ENCODE measurements at regions not wholly inside any gene's neighbourhood (a gene's known extent, or its start where the extent isn't known, plus 50 kb on each side); places are given as distances from the start of the nearest gene placed in this dataset.

DNA sequence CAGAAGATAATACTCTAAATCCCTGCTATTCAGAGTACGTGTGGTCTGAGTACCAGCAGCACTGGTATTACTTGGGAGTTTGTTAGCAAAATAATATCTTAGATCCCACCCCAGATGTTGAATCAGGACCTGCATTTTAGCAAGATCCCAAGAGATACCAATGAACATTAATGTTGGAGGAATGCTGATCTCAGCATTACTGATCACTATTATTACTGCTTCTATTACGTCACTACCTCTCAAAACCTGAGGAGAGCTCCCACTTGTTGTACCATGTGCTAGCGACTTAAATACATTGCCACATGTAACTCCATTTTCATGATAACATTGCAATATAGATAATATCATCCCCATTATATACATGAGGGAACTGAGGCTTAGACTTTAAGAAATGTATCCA, 185.2 kb downstream of the SPRY1 start:
- TF ChIP-seq RAD21 (conservative IDR thresholded peaks at IDR 0.05) (no peak), POLR2AphosphoS5 (IDR thresholded peaks at IDR 0.05) (no peak), EZH2 (IDR thresholded peaks at IDR 0.05; ENCODE audit: borderline replicate concordance, insufficient read depth, low read length, poor library complexity, severe bottlenecking) (no peak), SMC3 (conservative IDR thresholded peaks at IDR 0.05; ENCODE audit: poor library complexity) (no peak), MXI1 (conservative IDR thresholded peaks at IDR 0.05; ENCODE audit: poor library complexity, severe bottlenecking) (no peak), TAF1 (IDR thresholded peaks at IDR 0.05; ENCODE audit: low read depth) (no peak), EP300 (conservative IDR thresholded peaks at IDR 0.05; ENCODE audit: poor library complexity, severe bottlenecking) (no peak)
- TF ChIP-seq, protein P1, sequence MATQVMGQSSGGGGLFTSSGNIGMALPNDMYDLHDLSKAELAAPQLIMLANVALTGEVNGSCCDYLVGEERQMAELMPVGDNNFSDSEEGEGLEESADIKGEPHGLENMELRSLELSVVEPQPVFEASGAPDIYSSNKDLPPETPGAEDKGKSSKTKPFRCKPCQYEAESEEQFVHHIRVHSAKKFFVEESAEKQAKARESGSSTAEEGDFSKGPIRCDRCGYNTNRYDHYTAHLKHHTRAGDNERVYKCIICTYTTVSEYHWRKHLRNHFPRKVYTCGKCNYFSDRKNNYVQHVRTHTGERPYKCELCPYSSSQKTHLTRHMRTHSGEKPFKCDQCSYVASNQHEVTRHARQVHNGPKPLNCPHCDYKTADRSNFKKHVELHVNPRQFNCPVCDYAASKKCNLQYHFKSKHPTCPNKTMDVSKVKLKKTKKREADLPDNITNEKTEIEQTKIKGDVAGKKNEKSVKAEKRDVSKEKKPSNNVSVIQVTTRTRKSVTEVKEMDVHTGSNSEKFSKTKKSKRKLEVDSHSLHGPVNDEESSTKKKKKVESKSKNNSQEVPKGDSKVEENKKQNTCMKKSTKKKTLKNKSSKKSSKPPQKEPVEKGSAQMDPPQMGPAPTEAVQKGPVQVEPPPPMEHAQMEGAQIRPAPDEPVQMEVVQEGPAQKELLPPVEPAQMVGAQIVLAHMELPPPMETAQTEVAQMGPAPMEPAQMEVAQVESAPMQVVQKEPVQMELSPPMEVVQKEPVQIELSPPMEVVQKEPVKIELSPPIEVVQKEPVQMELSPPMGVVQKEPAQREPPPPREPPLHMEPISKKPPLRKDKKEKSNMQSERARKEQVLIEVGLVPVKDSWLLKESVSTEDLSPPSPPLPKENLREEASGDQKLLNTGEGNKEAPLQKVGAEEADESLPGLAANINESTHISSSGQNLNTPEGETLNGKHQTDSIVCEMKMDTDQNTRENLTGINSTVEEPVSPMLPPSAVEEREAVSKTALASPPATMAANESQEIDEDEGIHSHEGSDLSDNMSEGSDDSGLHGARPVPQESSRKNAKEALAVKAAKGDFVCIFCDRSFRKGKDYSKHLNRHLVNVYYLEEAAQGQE (IDR thresholded peaks at IDR 0.05; ENCODE audit: borderline replicate concordance), result no peak
- TF ChIP-seq, protein P2, sequence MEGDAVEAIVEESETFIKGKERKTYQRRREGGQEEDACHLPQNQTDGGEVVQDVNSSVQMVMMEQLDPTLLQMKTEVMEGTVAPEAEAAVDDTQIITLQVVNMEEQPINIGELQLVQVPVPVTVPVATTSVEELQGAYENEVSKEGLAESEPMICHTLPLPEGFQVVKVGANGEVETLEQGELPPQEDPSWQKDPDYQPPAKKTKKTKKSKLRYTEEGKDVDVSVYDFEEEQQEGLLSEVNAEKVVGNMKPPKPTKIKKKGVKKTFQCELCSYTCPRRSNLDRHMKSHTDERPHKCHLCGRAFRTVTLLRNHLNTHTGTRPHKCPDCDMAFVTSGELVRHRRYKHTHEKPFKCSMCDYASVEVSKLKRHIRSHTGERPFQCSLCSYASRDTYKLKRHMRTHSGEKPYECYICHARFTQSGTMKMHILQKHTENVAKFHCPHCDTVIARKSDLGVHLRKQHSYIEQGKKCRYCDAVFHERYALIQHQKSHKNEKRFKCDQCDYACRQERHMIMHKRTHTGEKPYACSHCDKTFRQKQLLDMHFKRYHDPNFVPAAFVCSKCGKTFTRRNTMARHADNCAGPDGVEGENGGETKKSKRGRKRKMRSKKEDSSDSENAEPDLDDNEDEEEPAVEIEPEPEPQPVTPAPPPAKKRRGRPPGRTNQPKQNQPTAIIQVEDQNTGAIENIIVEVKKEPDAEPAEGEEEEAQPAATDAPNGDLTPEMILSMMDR (IDR thresholded peaks at IDR 0.05; ENCODE audit: poor library complexity, severe bottlenecking), result no peak
- Histone ChIP-seq H3K27me3 (ENCODE audit: insufficient read depth, low read depth, low read length) (no peaks in the 10 kb centered on the region), H3K27ac (ENCODE audit: low read length) (no peak overlapping the region), H3K9me2 (ENCODE audit: insufficient read depth, low read length) (no peaks in the 10 kb centered on the region), H3F3A (ENCODE audit: insufficient read depth, low read length, poor library complexity, severe bottlenecking) (no peaks in the 10 kb centered on the region), H3K4me3 (ENCODE audit: low read length) (no peak overlapping the region), H3K9me3 (ENCODE audit: low read length) (peaks cover 12% of the 10 kb centered on the region), H2AFZ (ENCODE audit: low read depth, low read length) (no peak overlapping the region), H3K36me3 (ENCODE audit: insufficient read depth, low read length) (no peaks in the 10 kb centered on the region), H3K79me2 (replicated peaks; ENCODE audit: insufficient read depth, low read length) (no peaks in the 10 kb centered on the region), H4K20me1 (ENCODE audit: insufficient read depth) (no peaks in the 10 kb centered on the region), H3K4me2 (ENCODE audit: low read length) (no peak overlapping the region), H3K9ac (ENCODE audit: low read length) (no peak overlapping the region)

DNA sequence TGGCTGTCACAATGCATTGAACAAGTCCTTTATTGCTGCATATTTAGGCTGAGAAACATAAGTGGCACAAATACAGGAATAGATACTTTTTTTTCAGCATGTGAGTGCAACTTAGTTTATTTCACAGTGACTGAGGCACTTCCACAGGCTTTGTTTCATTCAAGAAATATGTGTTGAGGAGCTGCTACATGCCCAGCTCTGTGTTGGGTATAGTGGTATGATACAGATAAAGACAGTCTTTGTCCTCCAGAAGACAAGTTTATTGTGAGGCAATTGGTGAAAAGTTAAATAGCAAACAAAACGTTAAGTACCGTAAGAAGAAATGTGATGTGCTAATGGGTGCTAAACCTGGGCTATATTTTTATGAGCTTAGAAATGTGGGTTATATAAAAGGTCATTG, 186.4 kb downstream of the SPRY1 start:
- Histone ChIP-seq H3K4me3 (ENCODE audit: low read length) (no peak overlapping the region), H3K79me2 (replicated peaks; ENCODE audit: insufficient read depth, low read length) (no peaks in the 10 kb centered on the region), H3K27ac (ENCODE audit: low read length) (no peak overlapping the region), H3K4me2 (ENCODE audit: low read length) (no peak overlapping the region), H3K27me3 (ENCODE audit: insufficient read depth, low read depth, low read length) (no peaks in the 10 kb centered on the region), H3K36me3 (ENCODE audit: insufficient read depth, low read length) (no peaks in the 10 kb centered on the region), H3K9me2 (ENCODE audit: insufficient read depth, low read length) (no peaks in the 10 kb centered on the region), H4K20me1 (ENCODE audit: insufficient read depth) (no peaks in the 10 kb centered on the region), H3K9ac (ENCODE audit: low read length) (no peak overlapping the region), H2AFZ (ENCODE audit: low read depth, low read length) (no peak overlapping the region), H3K9me3 (ENCODE audit: low read length) (peaks cover 12% of the 10 kb centered on the region), H3F3A (ENCODE audit: insufficient read depth, low read length, poor library complexity, severe bottlenecking) (no peaks in the 10 kb centered on the region)
- TF ChIP-seq, protein P1 (IDR thresholded peaks at IDR 0.05; ENCODE audit: borderline replicate concordance), result no peak
- TF ChIP-seq SMC3 (conservative IDR thresholded peaks at IDR 0.05; ENCODE audit: poor library complexity) (no peak), POLR2AphosphoS5 (IDR thresholded peaks at IDR 0.05) (no peak), TAF1 (IDR thresholded peaks at IDR 0.05; ENCODE audit: low read depth) (no peak), RAD21 (conservative IDR thresholded peaks at IDR 0.05) (no peak), EZH2 (IDR thresholded peaks at IDR 0.05; ENCODE audit: borderline replicate concordance, insufficient read depth, low read length, poor library complexity, severe bottlenecking) (no peak), EP300 (conservative IDR thresholded peaks at IDR 0.05; ENCODE audit: poor library complexity, severe bottlenecking) (no peak), MXI1 (conservative IDR thresholded peaks at IDR 0.05; ENCODE audit: poor library complexity, severe bottlenecking) (no peak)
- TF ChIP-seq, protein P2 (IDR thresholded peaks at IDR 0.05; ENCODE audit: poor library complexity, severe bottlenecking), result no peak

All from neural cell (in vitro differentiated cells).